Mesenchymal stem cell (in vitro differentiated cells and primary cell): ENCODE measurements at regions not wholly inside any gene's neighbourhood (a gene's known extent, or its start where the extent isn't known, plus 50 kb on each side); places are given as distances from the start of the nearest gene placed in this dataset.

Source experiments
- DNase-seq: peaks from one replicate; pipeline ENCODE4 v3.0.0-alpha.2; 2013
- H2AFZ ChIP-seq: one replicate; pipeline ENCODE4 v1.6.1; 2013; ENCODE audit warnings: low read depth, mild to moderate bottlenecking, control low read depth, inconsistent platforms, low read length, moderate library complexity
- H2AK5ac ChIP-seq: 2 replicates; pipeline ENCODE4 v1.6.1; 2013; ENCODE audit warnings: low read length, moderate library complexity, mild to moderate bottlenecking, inconsistent platforms; ENCODE audit not compliant: severe bottlenecking
- H2BK120ac ChIP-seq: one replicate; pipeline ENCODE4 v1.6.1; 2013; ENCODE audit warnings: low read depth, mild to moderate bottlenecking, inconsistent platforms, low read length, moderate library complexity
- H2BK12ac ChIP-seq, 2 experiments: one replicate each; pipeline ENCODE4 v1.6.1; 2013; ENCODE audit warnings: inconsistent platforms in 2 of 2, low read length in 2 of 2, mild to moderate bottlenecking in 2 of 2, moderate library complexity in 2 of 2, control low read depth in 1 of 2
- H2BK15ac ChIP-seq: one replicate; pipeline ENCODE4 v1.6.1; 2013; ENCODE audit warnings: mild to moderate bottlenecking, low read depth, inconsistent platforms; ENCODE audit not compliant: poor library complexity, severe bottlenecking
- H2BK5ac ChIP-seq: 2 replicates; pipeline ENCODE4 v1.6.1; 2013; ENCODE audit warnings: low read depth, mild to moderate bottlenecking, low read length, control low read depth, inconsistent platforms; ENCODE audit not compliant: poor library complexity, severe bottlenecking
- H3K14ac ChIP-seq, 2 experiments: one replicate each; pipeline ENCODE4 v1.6.1; 2013; ENCODE audit warnings: inconsistent platforms in 2 of 2, low read length in 2 of 2, control low read depth in 1 of 2, mild to moderate bottlenecking in 1 of 2, moderate library complexity in 1 of 2
- H3K18ac ChIP-seq, 2 experiments: one replicate each; pipeline ENCODE4 v1.6.1; 2013; ENCODE audit warnings: inconsistent platforms in 2 of 2, low read length in 2 of 2, control low read depth in 1 of 2, low read depth in 1 of 2, mild to moderate bottlenecking in 1 of 2
- H3K23ac ChIP-seq, 2 experiments: one replicate each; pipeline ENCODE4 v1.6.1; 2013; ENCODE audit warnings: inconsistent platforms in 2 of 2, low read length in 2 of 2, mild to moderate bottlenecking in 2 of 2, moderate library complexity in 2 of 2, control low read depth in 1 of 2
- H3K27ac ChIP-seq: 2 replicates; pipeline ENCODE4 v1.5.1; 2013; ENCODE audit warnings: mild to moderate bottlenecking, moderate library complexity, low read length, control low read depth, inconsistent platforms; ENCODE audit not compliant: poor library complexity, severe bottlenecking
- H3K27me3 ChIP-seq, 2 experiments: 2 replicates each; pipeline versions ENCODE4 v1.6.1 to v1.7.0; 2013; ENCODE audit warnings: low read length in 2 of 2, mild to moderate bottlenecking in 2 of 2, moderate library complexity in 2 of 2, control low read depth in 1 of 2, inconsistent platforms in 1 of 2; ENCODE audit not compliant: control insufficient read depth in 1 of 2, insufficient read depth in 1 of 2
- H3K36me3 ChIP-seq, 2 experiments: 2 replicates each; pipeline versions ENCODE4 v1.6.1 to v1.7.0; 2013; ENCODE audit warnings: low read length in 2 of 2, control low read depth in 1 of 2, inconsistent platforms in 1 of 2, low read depth in 1 of 2, mild to moderate bottlenecking in 1 of 2; ENCODE audit not compliant: insufficient read depth in 2 of 2, control insufficient read depth in 1 of 2
- H3K4ac ChIP-seq, 2 experiments: one replicate each; pipeline ENCODE4 v1.6.1; 2013; ENCODE audit warnings: inconsistent platforms in 2 of 2, low read length in 2 of 2, mild to moderate bottlenecking in 2 of 2, moderate library complexity in 2 of 2, control low read depth in 1 of 2, low read depth in 1 of 2
- H3K4me1 ChIP-seq: 2 replicates; pipeline ENCODE4 v1.6.1; 2013; ENCODE audit warnings: low read depth, low read length, control low read depth; ENCODE audit not compliant: control insufficient read depth, insufficient read depth
- H3K4me2 ChIP-seq: 2 replicates; pipeline ENCODE4 v1.6.1; 2013; ENCODE audit warnings: low read length, mild to moderate bottlenecking, inconsistent platforms; ENCODE audit not compliant: poor library complexity, severe bottlenecking
- H3K4me3 ChIP-seq, 2 experiments: 2 replicates each; pipeline versions ENCODE4 v1.5.1 to v1.7.0; 2013; ENCODE audit warnings: low read length in 2 of 2, mild to moderate bottlenecking in 2 of 2, control low read depth in 1 of 2, low read depth in 1 of 2; ENCODE audit not compliant: insufficient read depth in 1 of 2
- H3K79me1 ChIP-seq: replicated peaks from 2 replicates; pipeline ENCODE4 v1.6.1; 2013; ENCODE audit warnings: mild to moderate bottlenecking, control low read depth, low read length, inconsistent platforms; ENCODE audit not compliant: poor library complexity, severe bottlenecking
- H3K9ac ChIP-seq: 2 replicates; pipeline ENCODE4 v1.7.0; 2013; ENCODE audit warnings: mild to moderate bottlenecking, low read length, moderate library complexity
- H3K9me3 ChIP-seq: 2 replicates; pipeline ENCODE4 v1.7.0; 2013; ENCODE audit warnings: mild to moderate bottlenecking, low read length; ENCODE audit not compliant: control insufficient read depth
- H4K8ac ChIP-seq: one replicate; pipeline ENCODE4 v1.6.1; 2013; ENCODE audit warnings: inconsistent platforms, mild to moderate bottlenecking, low read length, moderate library complexity
- H4K91ac ChIP-seq: one replicate; pipeline ENCODE4 v1.6.1; 2013; ENCODE audit warnings: mild to moderate bottlenecking, low read length, inconsistent platforms
- WGBS: methylation state at CpG from one replicate; pipeline ENCODE4 v1.1.7; 2013; ENCODE audit warnings: mixed read lengths; 5-methylcytosine and 5-hydroxymethylcytosine counted together

GRCh38 chrX:136975684-136976470, 57.9 kb downstream of the GPR101 start:
- H3K9me3 ChIP-seq = no peaks in the 10 kb centered on the region
- no peak overlapping the region for H2BK5ac ChIP-seq
- H3K23ac ChIP-seq = no peak overlapping the region
- WGBS = 100% methylated on average over 1 of the region's 3 CpGs
- no peak overlapping the region for H3K4me3 ChIP-seq
- H2BK12ac ChIP-seq = no peak overlapping the region
- no peaks in the 10 kb centered on the region for H3K79me1 ChIP-seq
- H3K9ac ChIP-seq = peak overlapping the region; percentile 52
- no peak overlapping the region for H3K27ac ChIP-seq
- no peak overlapping the region for H3K4me2 ChIP-seq
- H3K4me1 ChIP-seq = no peaks in the 10 kb centered on the region
- H3K27me3 ChIP-seq = no peaks in the 10 kb centered on the region
- no peak for DNase-seq
- no peak overlapping the region for H3K14ac ChIP-seq
- no peak overlapping the region for H2BK15ac ChIP-seq
- H3K18ac ChIP-seq = no peak overlapping the region
- no peak overlapping the region for H2BK120ac ChIP-seq
- H4K91ac ChIP-seq = no peak overlapping the region
- H3K36me3 ChIP-seq = no peaks in the 10 kb centered on the region
- no peak overlapping the region for H4K8ac ChIP-seq
- H2AFZ ChIP-seq = no peak overlapping the region
- H2AK5ac ChIP-seq = no peak overlapping the region
- no peak overlapping the region for H3K4ac ChIP-seq

- H4K91ac ChIP-seq = no peak overlapping the region
- no peak overlapping the region for H3K4me3 ChIP-seq
- H3K23ac ChIP-seq = no peak overlapping the region
- no peak overlapping the region for H3K27ac ChIP-seq
- no peak overlapping the region for H2AFZ ChIP-seq
- no peak overlapping the region for H3K14ac ChIP-seq
- DNase-seq = no peak
- no peak overlapping the region for H2BK5ac ChIP-seq
- no peaks in the 10 kb centered on the region for H3K36me3 ChIP-seq
- no peak overlapping the region for H2BK120ac ChIP-seq
- no peak overlapping the region for H3K4me2 ChIP-seq
- H3K18ac ChIP-seq = no peak overlapping the region
- H3K79me1 ChIP-seq = no peaks in the 10 kb centered on the region
- no peak overlapping the region for H2AK5ac ChIP-seq
- H4K8ac ChIP-seq = no peak overlapping the region
- H2BK15ac ChIP-seq = no peak overlapping the region
- no CpG with 5 or more reads among the region's 4 CpGs for WGBS
- H3K4ac ChIP-seq = no peak overlapping the region
- no peaks in the 10 kb centered on the region for H3K9me3 ChIP-seq
- no peaks in the 10 kb centered on the region for H3K4me1 ChIP-seq
- H3K9ac ChIP-seq = no peak overlapping the region
- H2BK12ac ChIP-seq = no peak overlapping the region
- no peaks in the 10 kb centered on the region for H3K27me3 ChIP-seq
Observed at GRCh38 chrX:136967966-136968365, 65.8 kb downstream of the GPR101 start.

GRCh38 chrX:136963973-136964372, 69.8 kb downstream of the GPR101 start:
- Histone ChIP-seq H2BK5ac (no peak overlapping the region), H4K8ac (no peak overlapping the region), H4K91ac (no peak overlapping the region), H2BK120ac (no peak overlapping the region), H3K18ac (no peak overlapping the region), H3K14ac (no peak overlapping the region), H3K4ac (no peak overlapping the region), H2BK12ac (no peak overlapping the region), H3K9me3 (no peaks in the 10 kb centered on the region), H3K23ac (no peak overlapping the region), H2AFZ (no peak overlapping the region), H3K36me3 (no peaks in the 10 kb centered on the region), H3K4me2 (no peak overlapping the region), H2AK5ac (no peak overlapping the region), H2BK15ac (no peak overlapping the region), H3K4me3 (no peak overlapping the region), H3K9ac (no peak overlapping the region), H3K79me1 (no peaks in the 10 kb centered on the region), H3K4me1 (no peaks in the 10 kb centered on the region), H3K27ac (no peak overlapping the region), H3K27me3 (peaks cover 0 to 5% of the 10 kb centered on the region in 2 experiments)
- DNase-seq = no peak
- WGBS = no CpG with 5 or more reads among the region's 4 CpGs

- Histone ChIP-seq H3K27me3 (peaks cover 0 to 5% of the 10 kb centered on the region in 2 experiments), H3K18ac (no peak overlapping the region), H3K4me1 (no peaks in the 10 kb centered on the region), H2AFZ (no peak overlapping the region), H2BK12ac (no peak overlapping the region), H3K79me1 (no peaks in the 10 kb centered on the region), H3K4ac (no peak overlapping the region), H3K4me3 (no peak overlapping the region), H2AK5ac (no peak overlapping the region), H2BK120ac (no peak overlapping the region), H3K9me3 (no peaks in the 10 kb centered on the region), H2BK15ac (no peak overlapping the region), H4K8ac (no peak overlapping the region), H3K4me2 (no peak overlapping the region), H3K27ac (no peak overlapping the region), H3K14ac (no peak overlapping the region), H3K23ac (no peak overlapping the region), H4K91ac (no peak overlapping the region), H2BK5ac (no peak overlapping the region), H3K9ac (no peak overlapping the region), H3K36me3 (no peaks in the 10 kb centered on the region)
- no peak for DNase-seq
- 69% methylated on average over 2 of the region's 4 CpGs for WGBS
Observed at GRCh38 chrX:136961594-136962135, 72.1 kb downstream of the GPR101 start.
